Endothelial cell of umbilical vein (primary cell): ENCODE measurements at regions not wholly inside any gene's neighbourhood (a gene's known extent, or its start where the extent isn't known, plus 50 kb on each side); places are given as distances from the start of the nearest gene placed in this dataset.

ENCODE experiments used
- BruUV-seq: library from RNA; stranded (reverse); fragments of 400-500 nt; replicated peaks from 2 replicates; lab custom pipeline; 2021; lab: Mats Ljungman, UMichigan
- CTCF ChIA-PET: fragments of 300-600, 350-600 bp; sonication (Branson Sonifier 250); formaldehyde crosslinking; loops from one replicate; lab custom pipeline; 2021; ENCODE audit warnings: antibody characterized with exemption, inconsistent platforms; lab: Charles Lee
- POLR2A ChIA-PET: fragments of 300-600, 350-600 bp; sonication (Branson Sonifier 250); formaldehyde crosslinking; loops from one replicate; lab custom pipeline; 2021; ENCODE audit warnings: antibody characterized with exemption, inconsistent platforms; lab: Charles Lee
- DNase-seq: peaks from one replicate; pipeline ENCODE4 v3.0.0-alpha.2; 2011; ENCODE audit warnings: low read depth, low spot score
- FAIRE-seq: peaks from 2 replicates; lab custom pipeline; 2011; peaks lifted over from hg19 to GRCh38; lab: Jason Lieb, UNC
- H2AFZ ChIP-seq: 2 replicates; pipeline ENCODE4 v1.6.0; 2012; ENCODE audit warnings: low read depth, low read length, control low read depth, inconsistent platforms
- H3K27ac ChIP-seq: 2 replicates; pipeline ENCODE4 v1.5.1; 2011; ENCODE audit warnings: low read depth, mild to moderate bottlenecking, control low read depth, low read length, moderate library complexity; ENCODE audit not compliant: insufficient read depth
- H3K27me3 ChIP-seq, 2 experiments: 2 replicates each; pipeline versions ENCODE4 v1.6.0 to v1.6.1; 2011; ENCODE audit warnings: low read length in 2 of 2, mixed read lengths in 1 of 2; ENCODE audit not compliant: control insufficient read depth in 2 of 2, insufficient read depth in 2 of 2
- H3K36me3 ChIP-seq, 2 experiments: 2 replicates in 1 of 2; 3 replicates in 1 of 2; pipeline ENCODE4 v1.5.1; 2011; ENCODE audit warnings: low read length in 2 of 2, mild to moderate bottlenecking in 1 of 2, moderate library complexity in 1 of 2; ENCODE audit not compliant: control insufficient read depth in 2 of 2, insufficient read depth in 2 of 2; ENCODE audit errors: extremely low read depth in 1 of 2
- H3K4me1 ChIP-seq: 3 replicates; pipeline ENCODE4 v1.5.1; 2011; ENCODE audit warnings: mild to moderate bottlenecking, low read length; ENCODE audit not compliant: control insufficient read depth, insufficient read depth; ENCODE audit errors: extremely low read depth
- H3K4me2 ChIP-seq: 2 replicates; pipeline ENCODE4 v1.6.1; 2011; ENCODE audit warnings: low read length, control low read depth, mixed read lengths; ENCODE audit not compliant: insufficient read depth
- H3K4me3 ChIP-seq, 3 experiments: fragments of 200-600 bp in 1 of 3; sonication (generic), shearing (Covaris generic) in 1 of 3; replicated peaks in 1 of 3; 2 replicates each; pipeline ENCODE4 v1.5.1; 2011 to 2016; ENCODE audit warnings: control low read depth in 3 of 3, low read length in 3 of 3, mild to moderate bottlenecking in 2 of 3, inconsistent platforms in 1 of 3, low read depth in 1 of 3, moderate library complexity in 1 of 3; ENCODE audit not compliant: insufficient read depth in 1 of 3
- H3K79me2 ChIP-seq: 2 replicates; pipeline ENCODE4 v1.6.0; 2012; ENCODE audit warnings: low read length, inconsistent platforms; ENCODE audit not compliant: control insufficient read depth, insufficient read depth
- H3K9ac ChIP-seq: replicated peaks from 2 replicates; pipeline ENCODE3; 2011; ENCODE audit warnings: low read length, control low read depth; ENCODE audit not compliant: insufficient read depth; ENCODE audit errors: extremely low read depth
- H3K9me1 ChIP-seq: replicated peaks from 3 replicates; pipeline ENCODE4 v1.6.0; 2011; ENCODE audit warnings: mild to moderate bottlenecking, low read length; ENCODE audit not compliant: control insufficient read depth, insufficient read depth; ENCODE audit errors: extremely low read depth
- H3K9me3 ChIP-seq: replicated peaks from 2 replicates; pipeline ENCODE4 v1.5.1; 2012; ENCODE audit warnings: low read length, inconsistent platforms; ENCODE audit not compliant: control insufficient read depth, insufficient read depth
- H4K20me1 ChIP-seq: replicated peaks from 2 replicates; pipeline ENCODE3; 2011; ENCODE audit warnings: mild to moderate bottlenecking, low read length; ENCODE audit not compliant: control insufficient read depth, insufficient read depth; ENCODE audit errors: extremely low read depth
- CTCF ChIP-seq, 2 donors: IDR thresholded peaks; 1 replicate in 1 of 2; 2 replicates in 1 of 2; pipeline ENCODE4 v1.5.1; 2011; ENCODE audit warnings: low read length in 2 of 2, mild to moderate bottlenecking in 2 of 2, moderate library complexity in 2 of 2, control low read depth in 1 of 2, inconsistent platforms in 1 of 2, low read depth in 1 of 2; ENCODE audit not compliant: insufficient read depth in 1 of 2; ENCODE audit errors: extremely low read depth in 1 of 2
- FOS ChIP-seq: IDR thresholded peaks from 2 replicates; pipeline ENCODE4 v1.6.1; 2011; ENCODE audit warnings: mild to moderate bottlenecking, low read length, moderate library complexity, borderline replicate concordance; ENCODE audit not compliant: insufficient read depth
- GATA2 ChIP-seq: IDR thresholded peaks from 2 replicates; pipeline ENCODE4 v1.7.0; 2011; ENCODE audit warnings: low read depth, mild to moderate bottlenecking, moderate library complexity, mixed read lengths, low read length; ENCODE audit not compliant: insufficient read length, insufficient read depth
- JUN ChIP-seq: IDR thresholded peaks from 2 replicates; pipeline ENCODE4 v1.6.1; 2011; ENCODE audit warnings: borderline replicate concordance, low read depth; ENCODE audit not compliant: insufficient read length, insufficient read depth
- MAX ChIP-seq: IDR thresholded peaks from 2 replicates; pipeline ENCODE4 v1.6.1; 2011; ENCODE audit not compliant: insufficient read depth, insufficient read length
- MYC ChIP-seq: IDR thresholded peaks from one replicate; pipeline ENCODE4 v1.6.1; 2011; ENCODE audit warnings: mild to moderate bottlenecking, low read depth, low read length
- dilution Hi-C: fragments of 300-500 bp; cut with MboI; formaldehyde crosslinking; loops from one replicate; pipeline ENCODE4 v1.15.0; 2019; ENCODE audit warnings: low sequenced_read_pairs; ENCODE audit not compliant: extremely low pct_ligation_motif_present
- intact Hi-C: fragments of 100-400 bp; cut with micrococcal nuclease; formaldehyde crosslinking; loops from one replicate; pipeline ENCODE4 v1.10.0; 2022

GRCh38 chr19:34852669-34853068 is 74.0 kb upstream of the ZNF30 start:
- FAIRE-seq (no peak), DNase-seq (no peak)
- Histone ChIP-seq H3K27ac (no peak overlapping the region), H3K36me3 (no peaks in the 10 kb centered on the region), H3K79me2 (no peaks in the 10 kb centered on the region), H3K4me1 (no peaks in the 10 kb centered on the region), H3K9me3 (no peaks in the 10 kb centered on the region), H4K20me1 (no peaks in the 10 kb centered on the region), H3K9me1 (no peaks in the 10 kb centered on the region), H3K4me2 (no peak overlapping the region), H3K9ac (no peak overlapping the region), H2AFZ (no peak overlapping the region), H3K4me3 (no peak overlapping the region), H3K27me3 (no peaks in the 10 kb centered on the region)
- dilution Hi-C loops = no loop called here
- CTCF ChIA-PET = no interaction called here
- TF ChIP-seq MAX = no peak
- TF ChIP-seq GATA2 = no peak
- no peak for TF ChIP-seq FOS
- TF ChIP-seq CTCF (IDR thresholded peaks at IDR 0.05; ENCODE audit: extremely low read depth in 1 of 2, insufficient read depth in 1 of 2, low read depth in 1 of 2, low read length in 2 of 2) = no peak
- TF ChIP-seq MYC = no peak
- no peak for TF ChIP-seq JUN
- BruUV-seq = no TSS peak
- POLR2A ChIA-PET = no interaction called here
- intact Hi-C loops = no loop called here
